BJ (cell line): ENCODE measurements at regions not wholly inside any gene's neighbourhood (a gene's known extent, or its start where the extent isn't known, plus 50 kb on each side); places are given as distances from the start of the nearest gene placed in this dataset.
A peak's percentile ranks its signal among the peaks of the same experiment; 100 is the strongest.

Experiments used
- CTCF ChIA-PET: fragments of 350-600 bp; formaldehyde crosslinking; extraction: SDS; loops from one replicate; lab custom pipeline; 2021; ENCODE audit warnings: antibody characterized with exemption, inconsistent platforms; lab: Yijun Ruan, JAX
- POLR2A ChIA-PET: fragments of 300-600 bp; sonication (Branson Sonifier 250); formaldehyde crosslinking; extraction: SDS; loops from one replicate; lab custom pipeline; 2021; ENCODE audit warnings: antibody characterized with exemption; lab: Charles Lee
- DNase-seq: peaks from one replicate; pipeline ENCODE4 v3.0.0-alpha.2; 2011; ENCODE audit warnings: low read depth
- H3K27me3 ChIP-seq: 2 replicates; pipeline ENCODE4 v1.6.0; 2011; ENCODE audit warnings: low read length; ENCODE audit not compliant: control insufficient read depth, insufficient read depth
- H3K36me3 ChIP-seq: 2 replicates; pipeline ENCODE4 v1.5.1; 2011; ENCODE audit warnings: low read length; ENCODE audit not compliant: control insufficient read depth, insufficient read depth
- H3K4me3 ChIP-seq: 2 replicates; pipeline ENCODE4 v1.5.1; 2011; ENCODE audit warnings: low read depth, mild to moderate bottlenecking, control low read depth, low read length
- CTCF ChIP-seq: IDR thresholded peaks from 2 replicates; pipeline ENCODE4 v1.5.1; 2011; ENCODE audit warnings: low read depth, mild to moderate bottlenecking, control low read depth, inconsistent platforms, low read length, moderate library complexity; ENCODE audit not compliant: insufficient read depth

- TF ChIP-seq CTCF: no peak
- Histone ChIP-seq H3K4me3 (no peak overlapping the region), H3K36me3 (no peaks in the 10 kb centered on the region), H3K27me3 (no peaks in the 10 kb centered on the region)
- peak; percentile 15 for DNase-seq
- ChIA-PET CTCF (no interaction called here), POLR2A (no interaction called here)
Measured at GRCh38 chr2:145356056-145356455, 836.1 kb upstream of the ZEB2 start.

GRCh38 chr2:145352484-145352883 is 832.6 kb upstream of the ZEB2 start:
- Histone ChIP-seq H3K27me3 (no peaks in the 10 kb centered on the region), H3K36me3 (no peaks in the 10 kb centered on the region), H3K4me3 (no peak overlapping the region)
- ChIA-PET POLR2A (no interaction called here), CTCF (no interaction called here)
- no peak for DNase-seq
- TF ChIP-seq CTCF: no peak

- Histone ChIP-seq H3K27me3 (no peaks in the 10 kb centered on the region), H3K36me3 (no peaks in the 10 kb centered on the region), H3K4me3 (no peak overlapping the region)
- DNase-seq: no peak
- ChIA-PET CTCF (no interaction called here), POLR2A (no interaction called here)
- TF ChIP-seq CTCF: no peak
Measured at GRCh38 chr2:145351864-145352425, 832.0 kb upstream of the ZEB2 start.

GRCh38 chr2:145350011-145350410 is 830.1 kb upstream of the ZEB2 start:
- no peak for TF ChIP-seq CTCF
- DNase-seq: peak; percentile 29
- no peaks in the 10 kb centered on the region for H3K27me3 ChIP-seq
- no peak overlapping the region for H3K4me3 ChIP-seq
- POLR2A ChIA-PET: no interaction called here
- H3K36me3 ChIP-seq: no peaks in the 10 kb centered on the region
- CTCF ChIA-PET: no interaction called here

GRCh38 chr2:145344076-145344724 is 824.3 kb upstream of the ZEB2 start:
- CTCF ChIA-PET: no interaction called here
- POLR2A ChIA-PET: no interaction called here
- Histone ChIP-seq H3K27me3 (no peaks in the 10 kb centered on the region), H3K36me3 (no peaks in the 10 kb centered on the region), H3K4me3 (no peak overlapping the region)
- DNase-seq: no peak
- no peak for TF ChIP-seq CTCF
